Skin epidermis (tissue), 12 donors: ENCODE measurements at regions not wholly inside any gene's neighbourhood (a gene's known extent, or its start where the extent isn't known, plus 50 kb on each side); places are given as distances from the start of the nearest gene placed in this dataset.

Experiments used
- H3K27ac ChIP-seq, 21 experiments: fragments of 200-600 bp; sonication (generic) in 11 of 21; one replicate each; pipeline ENCODE4 v1.5.0; 2020; ENCODE audit warnings: mild to moderate bottlenecking in 3 of 21, inconsistent platforms in 2 of 21, moderate library complexity in 2 of 21
- H3K4me3 ChIP-seq, 7 experiments: fragments of 200-600 bp; sonication (generic) in 2 of 7; one replicate each; pipeline ENCODE4 v1.5.0; 2020; ENCODE audit warnings: inconsistent platforms in 2 of 7, mild to moderate bottlenecking in 2 of 7, moderate library complexity in 1 of 7

GRCh38 chr7:153473185-153473584 is 579.0 kb upstream of the DPP6 start:
- H3K27ac ChIP-seq = no peak overlapping the region
- no peak overlapping the region for H3K4me3 ChIP-seq

DNA sequence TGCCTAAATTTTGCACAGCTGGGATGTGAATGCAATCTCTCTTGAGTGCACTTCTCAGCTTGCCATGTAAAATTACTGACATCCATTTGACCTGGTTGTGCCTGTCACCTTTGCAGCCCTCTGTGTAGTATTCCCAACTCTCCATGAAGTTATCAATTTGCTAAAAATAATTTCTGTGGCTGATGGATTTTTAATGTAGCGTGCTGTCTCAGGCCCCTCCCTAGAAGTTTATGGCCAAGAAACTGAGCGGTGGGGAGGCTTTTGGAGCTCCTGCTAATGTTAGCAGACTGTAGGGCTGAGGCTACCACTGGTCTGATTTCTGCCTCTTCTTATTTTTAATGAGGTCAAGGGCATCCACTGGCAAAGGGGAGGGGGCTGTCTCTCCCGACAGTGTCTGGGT is 577.0 kb upstream of the DPP6 start:
- H3K27ac ChIP-seq = no peak overlapping the region
- no peak overlapping the region for H3K4me3 ChIP-seq

GRCh38 chr7:153476166-153476565 is 576.0 kb upstream of the DPP6 start:
- no peak overlapping the region for H3K27ac ChIP-seq
- no peak overlapping the region for H3K4me3 ChIP-seq

- no peak overlapping the region for H3K4me3 ChIP-seq
- H3K27ac ChIP-seq = no peak overlapping the region
Measured at GRCh38 chr7:153496257-153496656, 555.9 kb upstream of the DPP6 start.

DNA sequence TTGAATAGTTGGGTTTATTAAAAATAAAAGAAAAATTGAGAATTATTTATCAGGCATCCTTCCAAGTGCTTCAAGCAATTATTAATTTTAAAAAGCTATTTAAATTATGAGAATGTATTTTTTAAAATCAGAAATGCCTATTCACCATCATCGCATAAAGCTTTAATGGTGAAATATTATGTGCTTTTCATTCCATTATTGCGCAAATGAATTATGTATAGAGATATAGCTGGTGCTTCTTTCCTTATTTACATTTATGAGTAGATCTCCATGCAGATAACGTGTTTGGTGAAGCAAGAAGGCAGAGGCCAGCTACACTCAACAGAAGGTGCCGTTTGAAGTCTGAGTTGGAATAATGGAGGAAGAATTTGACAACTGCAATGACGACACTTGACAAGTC is 549.1 kb upstream of the DPP6 start:
- Histone ChIP-seq H3K27ac (no peak overlapping the region), H3K4me3 (no peak overlapping the region)

GRCh38 chr7:153504288-153505075 is 547.7 kb upstream of the DPP6 start:
- no peak overlapping the region for H3K27ac ChIP-seq
- H3K4me3 ChIP-seq = no peak overlapping the region

GRCh38 chr7:153507885-153508284 is 544.3 kb upstream of the DPP6 start:
- Histone ChIP-seq H3K27ac (no peak overlapping the region), H3K4me3 (no peak overlapping the region)

DNA sequence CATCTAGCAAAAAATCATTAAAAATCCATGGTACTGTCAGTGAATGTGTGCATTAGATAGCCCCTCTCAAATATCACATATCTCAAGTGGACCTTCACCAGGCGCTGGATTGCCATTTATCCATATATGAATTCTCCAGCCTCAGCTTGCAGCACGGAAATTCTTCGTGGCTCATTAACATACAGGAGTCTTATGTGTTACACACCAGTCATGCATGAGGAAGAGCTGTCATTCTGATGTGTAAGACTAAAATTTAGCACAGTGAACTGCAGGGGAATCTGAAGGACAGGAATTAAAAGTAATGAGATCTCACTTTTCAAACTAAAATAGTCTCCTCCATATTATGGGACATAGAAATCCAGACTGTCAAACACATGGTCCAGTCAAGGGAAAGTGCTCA is 542.4 kb upstream of the DPP6 start:
- Histone ChIP-seq H3K27ac (no peak overlapping the region), H3K4me3 (no peak overlapping the region)

DNA sequence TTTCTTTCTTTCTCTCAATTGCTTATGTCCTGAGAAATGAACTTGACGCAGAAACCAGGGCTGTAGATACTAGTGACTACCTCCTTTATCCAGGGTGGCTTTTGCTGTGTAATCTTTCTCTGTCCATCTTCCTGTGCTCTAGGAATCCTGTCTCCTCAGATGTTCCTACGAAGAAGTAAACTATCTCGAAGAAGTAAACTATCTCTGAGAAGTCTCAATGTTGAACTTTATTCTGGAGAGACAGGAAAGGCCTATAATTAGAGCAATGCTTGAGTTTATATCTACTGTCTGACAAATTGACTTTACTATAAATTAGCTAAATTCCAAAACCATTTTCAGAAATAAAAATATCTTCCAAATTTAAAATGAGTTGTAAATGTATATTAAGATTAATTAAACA is 541.5 kb upstream of the DPP6 start:
- H3K27ac ChIP-seq = no peak overlapping the region

DNA sequence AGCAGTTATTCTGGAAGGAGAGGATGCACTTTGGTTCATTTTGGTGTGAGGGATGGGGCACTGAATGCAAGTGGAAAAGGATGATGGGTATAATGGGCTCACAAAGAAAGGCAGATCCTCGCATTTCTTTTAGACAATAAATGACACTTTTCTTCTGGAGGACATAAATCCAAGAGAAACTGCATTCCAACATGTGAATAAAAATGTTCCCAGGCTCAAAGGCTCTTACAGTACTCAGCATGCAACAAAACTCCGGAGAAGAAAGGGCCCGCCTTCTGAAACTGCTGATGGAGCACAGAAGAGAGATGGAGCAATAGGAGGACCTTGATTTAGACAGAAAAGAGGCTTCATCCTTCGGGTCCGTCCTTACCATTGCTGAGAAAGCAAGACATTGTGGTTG is 538.2 kb upstream of the DPP6 start:
- no peak overlapping the region for H3K4me3 ChIP-seq
- H3K27ac ChIP-seq = no peak overlapping the region

More for the DNA sequence above, 541.5 kb upstream of the DPP6 start:
- no peak overlapping the region for H3K4me3 ChIP-seq

GRCh38 chr7:153515359-153515758 is 536.8 kb upstream of the DPP6 start:
- Histone ChIP-seq H3K27ac (no peak overlapping the region), H3K4me3 (no peak overlapping the region)

DNA sequence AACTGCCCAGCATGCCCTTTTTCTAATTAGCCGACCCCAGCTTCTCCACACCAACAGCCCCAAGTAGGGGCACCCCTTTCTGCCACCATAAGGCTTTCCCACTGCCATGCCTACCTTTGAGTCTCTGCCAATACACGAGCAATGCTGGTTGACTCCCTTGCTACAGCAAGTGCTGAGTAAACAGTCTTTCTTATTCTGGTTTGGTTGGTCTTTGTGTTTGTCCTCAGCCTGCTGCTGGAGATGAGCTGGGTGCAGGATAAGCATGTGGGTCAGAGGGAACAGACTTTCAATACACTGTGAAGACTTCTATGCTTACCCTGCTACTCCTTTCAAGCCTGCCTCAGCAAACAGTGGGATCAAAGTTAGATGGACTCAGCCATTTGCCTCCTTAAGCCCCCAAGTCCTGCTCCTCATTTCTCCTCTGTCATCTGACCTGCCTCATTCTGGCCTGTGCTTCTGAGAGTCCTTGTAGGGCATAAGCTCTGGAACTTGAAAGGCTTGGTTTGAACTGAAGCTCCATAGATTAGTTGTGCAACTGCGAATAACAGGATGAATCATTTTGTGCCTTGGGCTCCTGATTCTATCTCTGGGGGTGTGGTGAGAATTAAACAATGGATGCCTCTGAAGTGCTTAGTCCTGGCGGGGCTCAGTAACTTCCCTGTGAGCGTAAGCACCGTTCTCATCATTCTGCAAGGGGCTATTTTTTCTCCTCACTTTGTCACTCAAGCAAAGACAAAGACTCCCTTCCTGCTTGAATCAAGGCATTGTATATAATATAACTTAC is 533.8 kb upstream of the DPP6 start:
- Histone ChIP-seq H3K27ac (peak overlapping the region in 7 of 21 experiments; percentile 22 to 71 (median 42)), H3K4me3 (no peak overlapping the region)

- Histone ChIP-seq H3K4me3 (no peak overlapping the region), H3K27ac (no peak overlapping the region)
Measured at GRCh38 chr7:153521370-153521769, 530.8 kb upstream of the DPP6 start.

DNA sequence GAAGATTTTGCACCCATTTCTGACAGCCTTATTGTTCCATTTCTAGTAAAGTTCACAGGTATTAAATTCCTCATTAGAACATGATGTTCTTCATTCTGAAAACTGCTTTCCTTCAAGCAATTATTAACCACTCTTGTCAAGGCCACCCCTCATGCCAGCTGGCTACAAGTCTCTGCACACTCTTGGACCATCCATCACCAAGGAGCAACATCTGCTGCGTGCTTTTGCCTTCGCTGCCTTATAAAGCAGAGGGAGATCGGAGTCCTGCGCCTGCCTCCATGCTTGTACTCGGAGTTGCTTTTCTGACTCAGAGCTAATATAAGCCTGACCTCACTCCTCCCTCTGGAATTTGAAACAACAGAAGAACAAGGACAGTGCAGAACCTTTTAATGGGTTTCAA is 529.9 kb upstream of the DPP6 start:
- H3K4me3 ChIP-seq = no peak overlapping the region
- H3K27ac ChIP-seq = no peak overlapping the region

DNA sequence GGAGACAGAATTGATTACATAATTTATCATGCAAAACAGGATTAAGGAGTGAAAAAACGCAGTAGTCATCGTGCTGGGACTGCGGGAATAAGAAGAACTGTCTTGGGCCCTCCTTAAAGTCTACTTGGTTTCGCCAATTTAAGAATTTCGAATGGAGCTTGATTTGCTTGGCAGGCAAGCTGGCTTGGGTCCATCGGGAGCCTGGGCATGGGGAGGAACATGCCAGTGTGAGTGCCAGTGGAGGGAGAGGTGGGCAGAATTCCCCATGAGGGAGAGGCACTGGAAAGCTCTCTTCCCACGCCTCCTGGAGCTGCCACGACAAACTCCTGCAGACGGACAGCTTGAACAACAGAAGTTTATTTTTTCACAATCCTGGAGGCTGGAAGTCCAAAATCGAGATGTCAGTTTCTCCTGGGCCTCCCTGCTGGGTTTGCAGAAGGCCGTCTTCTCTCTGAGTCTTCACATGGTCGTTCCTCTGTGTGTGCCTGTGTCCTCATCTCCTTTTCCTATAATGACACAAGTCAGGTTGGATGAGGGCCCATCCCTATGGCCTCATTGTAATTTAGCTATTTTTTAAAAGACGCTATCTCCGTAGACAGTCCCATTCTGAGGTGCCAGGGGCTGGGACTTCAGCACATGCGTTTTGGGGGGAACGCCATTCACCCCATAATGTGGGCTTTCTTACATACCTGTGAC is 528.7 kb upstream of the DPP6 start:
- no peak overlapping the region for H3K4me3 ChIP-seq
- peak overlapping the region in 2 of 21 experiments; percentile 11 to 47 for H3K27ac ChIP-seq

- H3K27ac ChIP-seq = peak overlapping the region in 1 of 21 experiments; percentile 47
- H3K4me3 ChIP-seq = no peak overlapping the region
Measured at GRCh38 chr7:153524070-153524601, 528.1 kb upstream of the DPP6 start.

DNA sequence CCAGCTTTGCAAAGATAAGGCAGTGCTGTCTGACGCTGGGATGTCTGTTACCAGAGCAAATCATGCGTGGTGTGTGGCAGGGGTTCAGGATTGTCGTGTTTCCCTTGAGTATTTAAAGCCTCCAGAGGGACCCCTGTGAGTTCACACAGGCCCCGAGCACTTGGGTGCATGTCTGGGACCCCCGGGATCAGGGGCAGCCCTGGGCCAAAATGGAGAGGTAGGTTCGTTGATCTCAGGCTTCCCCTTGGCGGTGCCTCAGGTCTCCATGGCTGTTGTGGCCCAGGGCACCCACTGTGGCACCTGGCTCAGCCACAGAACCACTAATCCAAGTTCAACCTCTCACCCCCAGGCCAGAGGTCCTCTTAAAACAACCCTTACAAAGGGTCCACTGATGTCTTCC is 523.1 kb upstream of the DPP6 start:
- H3K27ac ChIP-seq = no peak overlapping the region
- no peak overlapping the region for H3K4me3 ChIP-seq

DNA sequence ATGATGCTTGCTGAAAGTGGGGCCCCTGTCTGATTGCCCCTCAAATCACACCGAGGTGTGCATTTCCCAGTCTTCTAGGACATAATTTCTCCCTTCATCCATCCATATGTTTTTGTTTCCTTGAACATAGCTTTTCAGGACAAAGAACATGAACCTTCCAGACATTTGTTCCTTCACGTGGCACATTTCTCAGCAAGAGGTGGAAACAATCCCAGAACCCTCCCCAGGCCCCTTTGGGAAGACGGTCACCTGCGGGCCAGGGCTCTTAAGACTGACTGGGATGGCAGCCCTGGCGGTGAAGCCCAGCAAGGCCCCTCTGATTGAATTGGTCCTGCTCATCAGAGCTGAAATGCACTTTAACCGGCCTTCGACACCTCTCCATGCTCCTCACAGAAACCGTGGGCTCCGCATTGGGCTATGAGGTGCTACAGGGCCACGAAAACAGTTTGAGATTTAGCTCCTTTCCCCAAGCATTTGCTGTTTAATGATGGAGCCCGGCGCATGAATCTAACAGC is 522.5 kb upstream of the DPP6 start:
- H3K27ac ChIP-seq = no peak overlapping the region
- H3K4me3 ChIP-seq = no peak overlapping the region

DNA sequence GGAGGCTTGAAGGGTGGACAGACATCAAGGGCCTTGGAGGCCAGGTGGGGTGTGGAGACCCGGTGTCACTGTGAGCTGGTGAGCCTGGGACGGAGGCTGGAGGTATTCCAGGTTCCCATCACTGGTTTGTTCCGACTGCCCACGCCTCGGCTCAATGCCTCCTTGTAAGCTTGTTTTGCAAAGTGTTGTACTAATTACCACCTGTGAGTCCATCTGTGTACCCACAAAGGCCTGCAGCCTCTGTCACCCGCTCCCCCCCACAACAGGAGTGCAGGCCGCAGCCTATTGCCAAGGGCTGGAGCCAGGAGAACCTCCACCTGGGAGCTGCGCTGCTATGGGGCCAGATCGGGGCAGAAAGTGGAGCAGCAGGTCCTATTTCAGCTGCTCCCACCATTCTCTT is 521.8 kb upstream of the DPP6 start:
- no peak overlapping the region for H3K27ac ChIP-seq

DNA sequence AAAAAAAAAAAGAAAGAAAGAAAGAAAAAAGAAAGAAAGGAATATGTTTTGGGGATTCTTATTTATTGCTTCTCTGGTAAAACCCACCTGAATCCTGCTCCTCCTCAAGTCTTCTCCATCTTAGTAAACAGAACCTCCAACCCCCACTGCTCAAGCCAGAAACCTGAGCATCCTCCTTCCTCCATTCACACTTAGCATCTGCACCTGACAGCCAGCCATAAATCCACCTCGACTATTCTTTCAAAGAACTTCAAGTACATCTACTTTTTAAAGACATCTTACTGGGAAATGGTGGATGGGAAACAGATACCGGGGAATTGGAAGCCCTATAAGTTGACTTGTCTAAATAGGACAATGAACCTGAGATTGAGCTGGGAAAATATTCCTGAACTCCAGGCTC is 519.9 kb upstream of the DPP6 start:
- Histone ChIP-seq H3K4me3 (no peak overlapping the region), H3K27ac (no peak overlapping the region)

More for the DNA sequence above, 521.8 kb upstream of the DPP6 start:
- H3K4me3 ChIP-seq = no peak overlapping the region
